ENCODE measurements at regions not wholly inside any gene's neighbourhood (a gene's known extent, or its start where the extent isn't known, plus 50 kb on each side); places are given as distances from the start of the nearest gene placed in this dataset.

DNA sequence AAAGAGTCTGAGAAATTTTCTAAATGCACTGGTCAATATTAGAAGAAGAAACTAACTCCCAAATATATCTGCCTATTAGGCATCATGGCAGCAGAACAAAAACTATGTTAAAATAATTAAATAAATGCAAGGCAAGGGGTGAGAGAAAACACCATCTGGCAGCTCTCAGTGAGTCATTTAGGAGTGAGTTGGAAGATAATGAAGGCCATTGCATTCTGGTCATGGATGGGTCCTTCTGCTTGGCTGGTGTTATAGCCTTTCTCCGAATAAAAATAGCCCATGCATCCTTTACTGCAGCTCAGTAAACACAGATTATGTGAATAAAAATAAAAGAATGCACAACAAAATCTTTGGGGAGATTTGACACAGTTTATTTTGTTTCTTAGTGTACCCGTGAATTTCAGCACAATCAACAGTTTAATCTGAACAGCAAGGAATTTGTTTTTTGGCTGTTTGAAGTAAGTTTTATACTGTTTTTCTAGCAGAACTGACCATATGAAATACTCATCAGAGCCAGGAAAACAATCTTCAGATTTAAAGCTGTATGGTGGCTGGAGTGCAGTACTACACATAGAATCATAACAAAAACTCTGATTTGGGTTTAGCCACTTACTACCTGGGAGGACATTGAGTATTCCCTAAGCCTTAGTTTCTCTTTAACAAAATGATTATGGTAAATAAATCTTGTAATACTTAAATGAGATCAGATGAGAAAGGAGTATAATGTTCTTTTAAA, 225.1 kb upstream of the ITGA4 start:
- Histone ChIP-seq H3K79me1 (ENCODE audit: low read length) (no peaks in the 10 kb centered on the region), H3K27ac (ENCODE audit: low read depth, low read length) (no peak overlapping the region), H3K4ac (ENCODE audit: low read depth, low read length) (no peak overlapping the region), H2BK5ac (ENCODE audit: low read length) (no peak overlapping the region), H2BK15ac (replicated peaks; ENCODE audit: low read depth) (no peak overlapping the region), H3K27me3 (ENCODE audit: insufficient read depth, low read length, poor library complexity) (no peaks in the 10 kb centered on the region), H4K5ac (ENCODE audit: low read length) (no peak overlapping the region), H3K23ac (ENCODE audit: low read length) (no peak overlapping the region), H3K4me2 (ENCODE audit: low read length) (no peak overlapping the region), H2AK5ac (ENCODE audit: low read length) (no peak overlapping the region), H3K4me3 (ENCODE audit: low read length) (no peak overlapping the region), H3K9ac (ENCODE audit: low read length) (no peak overlapping the region), H3K79me2 (ENCODE audit: control insufficient read depth, insufficient read depth, low read length) (no peaks in the 10 kb centered on the region), H3K4me1 (ENCODE audit: control insufficient read depth, low read depth, low read length) (no peaks in the 10 kb centered on the region), H3K18ac (ENCODE audit: low read length) (no peak overlapping the region), H3K36me3 (ENCODE audit: control insufficient read depth, insufficient read depth, low read length) (no peaks in the 10 kb centered on the region), H4K8ac (ENCODE audit: low read depth, low read length) (no peak overlapping the region), H2BK120ac (ENCODE audit: low read depth, low read length) (no peak overlapping the region), H3K56ac (ENCODE audit: low read length) (no peak overlapping the region)
- no peak for DNase-seq
- WGBS (ENCODE audit: extremely low coverage, insufficient coverage, low lambda C conversion rate): no CpG with 5 or more reads among the region's 2 CpGs

DNA sequence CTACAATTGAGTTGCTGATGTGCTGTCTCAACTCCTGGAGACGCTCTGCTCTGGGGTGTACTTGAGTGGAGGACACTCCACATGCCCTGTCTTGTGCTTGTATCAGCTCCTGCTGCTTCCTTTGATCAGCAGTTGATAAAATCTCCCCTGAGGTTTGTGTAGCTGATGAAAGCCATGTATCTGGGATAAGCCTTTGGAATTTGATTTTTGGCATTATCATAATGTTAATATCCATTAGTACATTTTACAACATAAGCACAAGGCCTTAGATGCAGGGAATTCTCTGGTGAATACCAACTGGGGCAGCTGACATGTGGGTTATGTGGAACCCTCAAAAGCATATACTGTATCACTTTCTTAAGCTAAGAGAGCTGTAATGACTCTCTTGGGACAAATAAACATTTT, 222.7 kb upstream of the ITGA4 start:
- Histone ChIP-seq H4K8ac (ENCODE audit: low read depth, low read length) (no peak overlapping the region), H2BK5ac (ENCODE audit: low read length) (no peak overlapping the region), H3K4ac (ENCODE audit: low read depth, low read length) (no peak overlapping the region), H3K4me2 (ENCODE audit: low read length) (no peak overlapping the region), H3K56ac (ENCODE audit: low read length) (no peak overlapping the region), H3K23ac (ENCODE audit: low read length) (no peak overlapping the region), H2BK15ac (replicated peaks; ENCODE audit: low read depth) (no peak overlapping the region), H3K36me3 (ENCODE audit: control insufficient read depth, insufficient read depth, low read length) (no peaks in the 10 kb centered on the region), H3K9ac (ENCODE audit: low read length) (no peak overlapping the region), H3K27ac (ENCODE audit: low read depth, low read length) (no peak overlapping the region), H3K79me1 (ENCODE audit: low read length) (no peaks in the 10 kb centered on the region), H3K27me3 (ENCODE audit: insufficient read depth, low read length, poor library complexity) (no peaks in the 10 kb centered on the region), H2AK5ac (ENCODE audit: low read length) (no peak overlapping the region), H3K18ac (ENCODE audit: low read length) (no peak overlapping the region), H3K4me3 (ENCODE audit: low read length) (no peak overlapping the region), H2BK120ac (ENCODE audit: low read depth, low read length) (no peak overlapping the region), H3K4me1 (ENCODE audit: control insufficient read depth, low read depth, low read length) (no peaks in the 10 kb centered on the region), H4K5ac (ENCODE audit: low read length) (no peak overlapping the region), H3K79me2 (ENCODE audit: control insufficient read depth, insufficient read depth, low read length) (no peaks in the 10 kb centered on the region)
- WGBS (ENCODE audit: extremely low coverage, insufficient coverage, low lambda C conversion rate): no CpG with 5 or more reads among the region's 1 CpG
- peak; percentile 42 for DNase-seq

DNA sequence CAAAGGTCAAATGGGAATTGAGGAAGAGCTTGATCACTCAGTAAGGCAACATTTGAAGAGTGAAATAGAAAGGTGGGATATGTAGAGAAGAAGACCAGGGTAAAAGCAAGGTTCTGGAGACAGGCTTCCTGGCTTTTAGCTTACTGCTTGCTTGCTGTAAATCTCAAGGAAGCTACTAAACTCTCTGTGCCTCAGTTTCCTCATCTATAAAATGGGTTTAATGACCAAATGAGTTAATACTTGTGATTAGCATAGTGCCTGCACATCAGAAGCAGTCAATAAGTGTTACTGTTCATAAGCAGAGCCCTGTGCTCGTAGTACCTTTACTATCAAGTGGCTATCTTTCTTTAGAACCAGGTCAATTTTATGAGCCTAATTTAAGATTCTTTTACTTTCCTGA, 222.2 kb upstream of the ITGA4 start:
- no peak overlapping the region for H3K18ac ChIP-seq (ENCODE audit: low read length)
- H2BK5ac ChIP-seq (ENCODE audit: low read length): no peak overlapping the region
- no peak overlapping the region for H3K4me2 ChIP-seq (ENCODE audit: low read length)
- no CpG with 5 or more reads among the region's 1 CpG for WGBS (ENCODE audit: extremely low coverage, insufficient coverage, low lambda C conversion rate)
- no peak overlapping the region for H2BK15ac ChIP-seq (replicated peaks; ENCODE audit: low read depth)
- H3K79me2 ChIP-seq (ENCODE audit: control insufficient read depth, insufficient read depth, low read length): no peaks in the 10 kb centered on the region
- H3K56ac ChIP-seq (ENCODE audit: low read length): no peak overlapping the region
- H4K5ac ChIP-seq (ENCODE audit: low read length): no peak overlapping the region
- H2AK5ac ChIP-seq (ENCODE audit: low read length): no peak overlapping the region
- no peak overlapping the region for H3K23ac ChIP-seq (ENCODE audit: low read length)
- no peak overlapping the region for H3K9ac ChIP-seq (ENCODE audit: low read length)
- no peak overlapping the region for H3K4ac ChIP-seq (ENCODE audit: low read depth, low read length)
- H3K4me3 ChIP-seq (ENCODE audit: low read length): no peak overlapping the region
- H3K27me3 ChIP-seq (ENCODE audit: insufficient read depth, low read length, poor library complexity): no peaks in the 10 kb centered on the region
- H3K27ac ChIP-seq (ENCODE audit: low read depth, low read length): no peak overlapping the region
- H3K4me1 ChIP-seq (ENCODE audit: control insufficient read depth, low read depth, low read length): no peaks in the 10 kb centered on the region
- no peaks in the 10 kb centered on the region for H3K36me3 ChIP-seq (ENCODE audit: control insufficient read depth, insufficient read depth, low read length)
- H3K79me1 ChIP-seq (ENCODE audit: low read length): no peaks in the 10 kb centered on the region
- H4K8ac ChIP-seq (ENCODE audit: low read depth, low read length): no peak overlapping the region
- no peak overlapping the region for H2BK120ac ChIP-seq (ENCODE audit: low read depth, low read length)
- no peak for DNase-seq

DNA sequence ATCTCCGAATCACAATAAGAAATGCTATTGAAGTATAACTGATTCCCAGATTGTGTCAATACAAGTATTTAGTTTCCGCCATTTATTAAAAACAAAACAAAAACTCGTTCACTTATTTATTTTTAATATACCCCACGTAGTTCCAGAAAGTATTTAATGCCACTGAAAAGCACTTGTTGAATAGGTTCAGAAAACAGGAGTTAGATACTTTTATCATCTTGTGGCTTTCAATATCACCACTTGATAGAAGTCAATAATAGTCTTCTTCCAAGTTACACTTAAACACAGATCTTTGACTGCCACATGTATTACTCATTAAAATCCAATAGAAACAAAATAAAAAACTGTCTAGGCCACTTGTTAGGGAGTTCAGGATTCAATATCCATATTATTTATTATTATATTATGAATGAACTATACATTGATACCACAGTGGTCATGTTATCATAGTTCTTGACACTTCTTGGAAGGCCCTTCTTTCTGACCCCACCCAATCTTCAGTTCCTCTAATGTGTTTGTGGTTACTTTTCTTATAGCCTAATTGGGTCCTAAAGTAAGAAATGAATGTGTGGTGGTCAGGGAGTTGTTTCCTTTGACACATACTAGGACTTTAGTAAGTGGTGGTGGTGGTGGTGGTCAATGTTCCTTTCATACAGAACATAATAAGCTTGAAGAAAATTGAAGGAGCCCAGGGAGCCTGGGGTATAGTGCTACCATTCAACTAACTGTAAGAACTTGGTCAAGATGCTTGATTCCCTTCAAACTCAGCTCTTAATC, 221.3 kb upstream of the ITGA4 start:
- H3K4me2 ChIP-seq (ENCODE audit: low read length): no peak overlapping the region
- H3K27ac ChIP-seq (ENCODE audit: low read depth, low read length): no peak overlapping the region
- H3K4ac ChIP-seq (ENCODE audit: low read depth, low read length): no peak overlapping the region
- 100% methylated on average over 3 of the region's 4 CpGs for WGBS (ENCODE audit: extremely low coverage, insufficient coverage, low lambda C conversion rate)
- no peaks in the 10 kb centered on the region for H3K4me1 ChIP-seq (ENCODE audit: control insufficient read depth, low read depth, low read length)
- no peak overlapping the region for H2BK5ac ChIP-seq (ENCODE audit: low read length)
- no peaks in the 10 kb centered on the region for H3K79me2 ChIP-seq (ENCODE audit: control insufficient read depth, insufficient read depth, low read length)
- H2BK15ac ChIP-seq (replicated peaks; ENCODE audit: low read depth): no peak overlapping the region
- H3K79me1 ChIP-seq (ENCODE audit: low read length): no peaks in the 10 kb centered on the region
- H4K5ac ChIP-seq (ENCODE audit: low read length): no peak overlapping the region
- no peak overlapping the region for H3K56ac ChIP-seq (ENCODE audit: low read length)
- H4K8ac ChIP-seq (ENCODE audit: low read depth, low read length): no peak overlapping the region
- H2BK120ac ChIP-seq (ENCODE audit: low read depth, low read length): no peak overlapping the region
- H3K36me3 ChIP-seq (ENCODE audit: control insufficient read depth, insufficient read depth, low read length): no peaks in the 10 kb centered on the region
- no peak overlapping the region for H3K4me3 ChIP-seq (ENCODE audit: low read length)
- no peak overlapping the region for H2AK5ac ChIP-seq (ENCODE audit: low read length)
- no peaks in the 10 kb centered on the region for H3K27me3 ChIP-seq (ENCODE audit: insufficient read depth, low read length, poor library complexity)
- no peak overlapping the region for H3K23ac ChIP-seq (ENCODE audit: low read length)
- H3K18ac ChIP-seq (ENCODE audit: low read length): no peak overlapping the region
- no peak for DNase-seq
- H3K9ac ChIP-seq (ENCODE audit: low read length): no peak overlapping the region

DNA sequence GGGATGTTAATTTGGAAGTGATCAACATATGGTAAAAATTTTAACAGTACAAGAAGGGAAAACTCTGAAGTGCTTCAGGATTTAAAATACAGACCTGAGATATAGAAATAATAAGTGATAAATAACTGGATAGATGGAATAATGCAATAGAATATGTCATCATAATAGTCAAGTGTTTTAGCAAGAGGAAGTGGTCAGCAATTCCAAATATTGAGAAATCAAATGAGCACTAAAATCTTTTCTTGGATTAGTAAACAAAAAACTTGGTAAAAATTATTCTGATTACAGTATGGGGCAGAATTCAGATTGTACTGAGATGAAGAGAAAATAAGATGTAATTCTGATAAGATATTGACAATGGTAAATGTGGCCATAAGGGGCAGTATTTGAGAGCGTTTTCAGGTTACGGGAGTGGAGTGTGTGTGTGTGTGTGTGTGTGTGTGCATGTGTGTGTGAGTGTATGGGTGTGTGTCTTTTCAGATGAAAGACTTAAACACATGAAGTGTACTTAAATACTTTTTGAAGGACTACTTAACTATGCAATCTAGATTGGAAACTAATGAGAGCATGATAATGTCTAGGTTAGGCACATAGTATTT, 217.9 kb upstream of the ITGA4 start:
- no peaks in the 10 kb centered on the region for H3K4me1 ChIP-seq (ENCODE audit: control insufficient read depth, low read depth, low read length)
- no peak overlapping the region for H4K5ac ChIP-seq (ENCODE audit: low read length)
- H3K9ac ChIP-seq (ENCODE audit: low read length): no peak overlapping the region
- H2BK15ac ChIP-seq (replicated peaks; ENCODE audit: low read depth): no peak overlapping the region
- no peak overlapping the region for H3K4ac ChIP-seq (ENCODE audit: low read depth, low read length)
- no peak overlapping the region for H3K56ac ChIP-seq (ENCODE audit: low read length)
- H3K27me3 ChIP-seq (ENCODE audit: insufficient read depth, low read length, poor library complexity): no peaks in the 10 kb centered on the region
- H2BK5ac ChIP-seq (ENCODE audit: low read length): no peak overlapping the region
- H3K79me2 ChIP-seq (ENCODE audit: control insufficient read depth, insufficient read depth, low read length): no peaks in the 10 kb centered on the region
- H3K36me3 ChIP-seq (ENCODE audit: control insufficient read depth, insufficient read depth, low read length): no peaks in the 10 kb centered on the region
- peak; percentile 27 for DNase-seq
- no peaks in the 10 kb centered on the region for H3K79me1 ChIP-seq (ENCODE audit: low read length)
- no CpG with 5 or more reads among the region's 2 CpGs for WGBS (ENCODE audit: extremely low coverage, insufficient coverage, low lambda C conversion rate)
- H3K23ac ChIP-seq (ENCODE audit: low read length): no peak overlapping the region
- H2AK5ac ChIP-seq (ENCODE audit: low read length): no peak overlapping the region
- no peak overlapping the region for H3K18ac ChIP-seq (ENCODE audit: low read length)
- H3K4me3 ChIP-seq (ENCODE audit: low read length): no peak overlapping the region
- H2BK120ac ChIP-seq (ENCODE audit: low read depth, low read length): no peak overlapping the region
- H4K8ac ChIP-seq (ENCODE audit: low read depth, low read length): no peak overlapping the region
- no peak overlapping the region for H3K4me2 ChIP-seq (ENCODE audit: low read length)
- H3K27ac ChIP-seq (ENCODE audit: low read depth, low read length): no peak overlapping the region
